Uterus (tissue), 3 donors: ENCODE measurements at regions not wholly inside any gene's neighbourhood (a gene's known extent, or its start where the extent isn't known, plus 50 kb on each side); places are given as distances from the start of the nearest gene placed in this dataset.

Source experiments
- DNase-seq, 2 donors: peaks; one replicate each; pipeline ENCODE4 v3.0.0-alpha.2; 2019 to 2020
- H3K27ac ChIP-seq, 2 donors: fragments of 200-600 bp; sonication (generic); 1 replicate in 1 of 2; 2 replicates in 1 of 2; pipeline ENCODE4 v1.5.1; 2016 to 2018
- H3K27me3 ChIP-seq, 2 donors: fragments of 200-600 bp; sonication (generic); one replicate each; pipeline ENCODE4 v1.5.1; 2018 to 2019; ENCODE audit warnings: control low read depth in 1 of 2
- H3K36me3 ChIP-seq, 2 donors: fragments of 200-600 bp; sonication (generic); one replicate each; pipeline ENCODE4 v1.5.1; 2019; ENCODE audit warnings: control low read depth in 1 of 2
- H3K4me1 ChIP-seq, 2 donors: fragments of 200-600 bp; sonication (generic); one replicate each; pipeline ENCODE4 v1.5.1; 2018 to 2019; ENCODE audit warnings: control low read depth in 1 of 2
- H3K4me3 ChIP-seq, 2 donors: fragments of 200-600 bp; sonication (generic); 1 replicate in 1 of 2; 2 replicates in 1 of 2; pipeline ENCODE4 v1.5.1; 2018 to 2019; ENCODE audit warnings: mild to moderate bottlenecking in 1 of 2
- H3K9me3 ChIP-seq, 2 donors: fragments of 200-600 bp; sonication (generic); one replicate each; pipeline ENCODE4 v1.5.1; 2019; ENCODE audit warnings: control low read depth in 1 of 2
- CTCF ChIP-seq, 4 experiments: fragments of 200-600 bp in 2 of 4; fragments of 450-650 bp in 2 of 4; sonication (generic) in 2 of 4; IDR thresholded peaks; one replicate each; pipeline ENCODE4 v1.5.1; 2016 to 2019; ENCODE audit warnings: antibody characterized with exemption in 4 of 4, mild to moderate bottlenecking in 2 of 4, moderate library complexity in 1 of 4
- POLR2A ChIP-seq, 2 donors: fragments of 450-650 bp; IDR thresholded peaks; one replicate each; pipeline ENCODE4 v1.6.1; 2016; ENCODE audit warnings: antibody characterized with exemption in 2 of 2, mild to moderate bottlenecking in 1 of 2, moderate library complexity in 1 of 2
- intact Hi-C: fragments of 100-400 bp; cut with DNase I; formaldehyde crosslinking; loops from one replicate; pipeline ENCODE4 v1.15.1; 2023; ENCODE audit warnings: low total_unique reads
- donor health status: DM: yes; HTN: yes; CAD: no.

DNA sequence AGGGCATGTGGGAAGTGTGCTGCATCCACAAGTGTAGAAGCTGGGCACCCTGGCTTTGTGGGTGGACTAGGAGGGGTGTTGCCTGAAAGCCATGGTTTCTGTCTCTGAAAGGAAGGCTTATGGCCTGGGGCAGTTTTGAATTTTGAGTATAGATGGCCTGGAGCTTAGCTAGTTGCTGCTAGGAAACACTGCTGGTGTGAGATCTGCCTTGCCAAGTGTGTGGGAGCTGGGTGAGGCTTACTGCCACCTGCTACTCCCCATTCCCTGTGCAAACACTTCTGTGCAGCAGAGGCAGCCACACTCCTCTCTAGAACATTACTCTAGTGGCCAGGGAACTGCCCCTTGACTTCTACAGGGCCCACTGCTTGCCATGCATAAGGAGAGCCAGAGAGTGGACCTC, 831.7 kb upstream of the LRRTM1 start:
- TF ChIP-seq POLR2A (IDR thresholded peaks at IDR 0.05) (no peak), CTCF (IDR thresholded peaks at IDR 0.05) (no peak)
- DNase-seq: no peak
- Histone ChIP-seq H3K9me3 (no peaks in the 10 kb centered on the region), H3K27ac (no peak overlapping the region), H3K4me3 (no peak overlapping the region), H3K27me3 (no peaks in the 10 kb centered on the region), H3K4me1 (no peaks in the 10 kb centered on the region), H3K36me3 (no peaks in the 10 kb centered on the region)
- intact Hi-C loops: no loop called here

DNA sequence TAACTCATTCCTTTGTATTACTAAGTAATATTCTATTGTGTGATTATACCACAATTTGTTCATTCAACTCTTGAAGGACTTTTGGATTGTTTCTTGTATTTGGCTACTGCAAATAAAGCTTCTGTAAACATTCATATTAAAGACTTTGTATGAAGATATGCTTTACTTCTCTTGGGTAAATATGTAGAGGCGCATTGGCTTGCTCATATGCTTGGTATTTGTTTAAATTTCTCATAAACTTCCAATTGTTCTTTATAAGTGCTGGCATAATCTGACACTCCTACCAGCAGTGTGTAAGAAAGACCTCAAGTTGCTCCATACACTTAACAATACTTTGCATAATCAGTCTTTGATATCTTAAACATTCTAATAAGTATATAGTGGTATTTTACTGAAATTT, 792.8 kb upstream of the LRRTM1 start:
- no peak overlapping the region for H3K4me3 ChIP-seq
- no peaks in the 10 kb centered on the region for H3K27me3 ChIP-seq
- intact Hi-C loops: no loop called here
- DNase-seq: no peak
- no peak for TF ChIP-seq POLR2A (IDR thresholded peaks at IDR 0.05)
- TF ChIP-seq CTCF (IDR thresholded peaks at IDR 0.05): no peak
- H3K9me3 ChIP-seq: no peaks in the 10 kb centered on the region
- no peak overlapping the region for H3K27ac ChIP-seq
- H3K4me1 ChIP-seq: no peaks in the 10 kb centered on the region
- no peaks in the 10 kb centered on the region for H3K36me3 ChIP-seq

DNA sequence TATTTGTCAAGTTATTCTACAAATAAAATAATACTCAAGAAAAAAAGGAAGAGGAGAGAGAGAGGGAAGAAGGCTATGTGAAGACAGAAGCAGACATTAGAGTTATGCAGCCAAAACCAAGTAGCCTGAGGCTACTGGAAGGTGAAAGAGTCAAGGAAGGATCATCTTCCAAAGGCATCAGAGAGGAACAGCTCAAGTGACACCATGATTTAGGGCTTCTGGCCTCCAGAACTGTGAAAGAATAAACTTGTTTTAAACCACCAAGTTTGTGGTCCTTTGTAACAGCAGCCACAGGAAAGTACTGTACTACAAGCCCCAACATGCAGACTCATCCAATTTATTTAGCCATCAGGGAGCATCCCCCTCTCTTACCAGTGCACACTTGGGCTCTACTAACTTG, 788.5 kb upstream of the LRRTM1 start:
- no peaks in the 10 kb centered on the region for H3K4me1 ChIP-seq
- H3K9me3 ChIP-seq: no peaks in the 10 kb centered on the region
- H3K4me3 ChIP-seq: no peak overlapping the region
- H3K36me3 ChIP-seq: no peaks in the 10 kb centered on the region
- intact Hi-C loops: no loop called here
- H3K27ac ChIP-seq: no peak overlapping the region
- no peaks in the 10 kb centered on the region for H3K27me3 ChIP-seq
- no peak for DNase-seq
- TF ChIP-seq CTCF (IDR thresholded peaks at IDR 0.05): no peak
- TF ChIP-seq POLR2A (IDR thresholded peaks at IDR 0.05): no peak

DNA sequence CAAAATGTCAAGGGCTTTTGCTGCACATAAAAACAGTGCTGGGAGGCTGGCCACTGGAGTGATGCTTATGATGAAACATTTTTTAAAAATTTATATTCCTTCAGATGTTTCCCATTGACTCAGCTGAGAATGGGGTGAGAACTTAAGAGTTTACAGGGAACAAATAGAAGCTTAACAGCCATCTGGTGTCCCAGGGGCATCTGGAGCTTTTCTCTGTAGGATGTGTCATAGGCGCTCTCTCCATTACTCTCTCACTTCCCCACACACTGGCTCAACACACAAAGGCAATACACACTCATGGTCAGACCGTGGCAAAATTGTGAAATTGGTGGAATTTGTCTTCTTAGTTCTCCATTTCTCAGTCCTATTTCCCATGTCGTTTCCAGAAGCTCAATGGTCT, 783.1 kb upstream of the LRRTM1 start:
- no peak for DNase-seq
- intact Hi-C loops: no loop called here
- Histone ChIP-seq H3K36me3 (no peaks in the 10 kb centered on the region), H3K4me1 (no peaks in the 10 kb centered on the region), H3K9me3 (no peaks in the 10 kb centered on the region), H3K27me3 (no peaks in the 10 kb centered on the region), H3K4me3 (no peak overlapping the region), H3K27ac (no peak overlapping the region)
- TF ChIP-seq CTCF (IDR thresholded peaks at IDR 0.05): no peak
- no peak for TF ChIP-seq POLR2A (IDR thresholded peaks at IDR 0.05)

DNA sequence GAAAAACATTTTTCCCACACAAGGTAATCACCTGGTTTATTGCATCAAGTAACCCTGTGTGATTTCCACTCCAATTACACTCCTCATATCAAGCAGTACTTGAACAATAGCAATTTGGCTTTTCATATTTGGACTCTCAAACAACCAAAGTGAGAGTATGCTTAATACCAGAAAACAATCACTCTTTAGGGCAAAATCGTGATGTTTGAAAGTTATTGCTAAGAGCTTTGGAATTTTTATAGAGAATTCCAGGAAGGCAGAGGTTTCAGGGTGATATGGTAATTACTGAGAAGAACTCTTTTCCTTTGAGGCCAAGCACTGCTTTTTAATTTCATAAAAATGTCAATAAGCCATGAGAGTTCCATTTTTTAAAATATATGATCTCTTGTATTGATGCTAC, 779.5 kb upstream of the LRRTM1 start:
- no peaks in the 10 kb centered on the region for H3K4me1 ChIP-seq
- TF ChIP-seq CTCF (IDR thresholded peaks at IDR 0.05) (no peak), POLR2A (IDR thresholded peaks at IDR 0.05) (no peak)
- no peaks in the 10 kb centered on the region for H3K27me3 ChIP-seq
- DNase-seq: no peak
- intact Hi-C loops: no loop called here
- H3K36me3 ChIP-seq: no peaks in the 10 kb centered on the region
- no peaks in the 10 kb centered on the region for H3K9me3 ChIP-seq
- H3K4me3 ChIP-seq: no peak overlapping the region
- H3K27ac ChIP-seq: no peak overlapping the region
